ENCODE measurements at regions not wholly inside any gene's neighbourhood (a gene's known extent, or its start where the extent isn't known, plus 50 kb on each side); places are given as distances from the start of the nearest gene placed in this dataset.

DNA sequence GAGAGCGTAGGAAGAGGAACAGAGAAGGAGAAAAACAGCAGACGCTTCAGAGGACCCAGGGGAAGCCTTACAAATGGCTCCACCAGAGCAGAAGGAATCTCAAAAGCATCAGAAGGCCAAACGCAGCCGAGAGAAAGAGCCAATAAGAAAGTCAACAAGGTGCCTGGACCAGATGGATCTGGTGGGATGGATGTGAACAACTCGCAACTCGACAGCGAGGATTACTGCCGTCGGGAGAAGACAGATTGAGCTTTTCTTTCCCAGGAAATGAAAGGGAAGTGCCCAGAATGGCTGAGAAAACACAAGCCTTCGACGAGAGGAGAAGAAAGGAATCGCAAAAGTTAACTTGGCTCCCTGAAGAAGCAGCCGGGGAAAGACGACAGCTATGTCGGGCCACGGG is 132.8 kb upstream of the MGMT start:
- Histone ChIP-seq H3K27me3 (no peaks in the 10 kb centered on the region), H3K4me3 (no peak overlapping the region), H3K9me3 (no peaks in the 10 kb centered on the region), H3K27ac (no peak overlapping the region), H3K36me3 (no peaks in the 10 kb centered on the region), H3K4me1 (no peaks in the 10 kb centered on the region)
- intact Hi-C loops (cut with DNase I), result no loop called here
- no peak for DNase-seq (ENCODE audit: extremely low spot score in 2 of 2)
- TF ChIP-seq POLR2A (IDR thresholded peaks at IDR 0.05), result no peak
- TF ChIP-seq, protein P1, sequence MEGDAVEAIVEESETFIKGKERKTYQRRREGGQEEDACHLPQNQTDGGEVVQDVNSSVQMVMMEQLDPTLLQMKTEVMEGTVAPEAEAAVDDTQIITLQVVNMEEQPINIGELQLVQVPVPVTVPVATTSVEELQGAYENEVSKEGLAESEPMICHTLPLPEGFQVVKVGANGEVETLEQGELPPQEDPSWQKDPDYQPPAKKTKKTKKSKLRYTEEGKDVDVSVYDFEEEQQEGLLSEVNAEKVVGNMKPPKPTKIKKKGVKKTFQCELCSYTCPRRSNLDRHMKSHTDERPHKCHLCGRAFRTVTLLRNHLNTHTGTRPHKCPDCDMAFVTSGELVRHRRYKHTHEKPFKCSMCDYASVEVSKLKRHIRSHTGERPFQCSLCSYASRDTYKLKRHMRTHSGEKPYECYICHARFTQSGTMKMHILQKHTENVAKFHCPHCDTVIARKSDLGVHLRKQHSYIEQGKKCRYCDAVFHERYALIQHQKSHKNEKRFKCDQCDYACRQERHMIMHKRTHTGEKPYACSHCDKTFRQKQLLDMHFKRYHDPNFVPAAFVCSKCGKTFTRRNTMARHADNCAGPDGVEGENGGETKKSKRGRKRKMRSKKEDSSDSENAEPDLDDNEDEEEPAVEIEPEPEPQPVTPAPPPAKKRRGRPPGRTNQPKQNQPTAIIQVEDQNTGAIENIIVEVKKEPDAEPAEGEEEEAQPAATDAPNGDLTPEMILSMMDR (IDR thresholded peaks at IDR 0.05), result no peak
- TF ChIP-seq POLR2AphosphoS5 (IDR thresholded peaks at IDR 0.05; ENCODE audit: insufficient read depth in 1 of 2, low read depth in 1 of 2), result no peak

DNA sequence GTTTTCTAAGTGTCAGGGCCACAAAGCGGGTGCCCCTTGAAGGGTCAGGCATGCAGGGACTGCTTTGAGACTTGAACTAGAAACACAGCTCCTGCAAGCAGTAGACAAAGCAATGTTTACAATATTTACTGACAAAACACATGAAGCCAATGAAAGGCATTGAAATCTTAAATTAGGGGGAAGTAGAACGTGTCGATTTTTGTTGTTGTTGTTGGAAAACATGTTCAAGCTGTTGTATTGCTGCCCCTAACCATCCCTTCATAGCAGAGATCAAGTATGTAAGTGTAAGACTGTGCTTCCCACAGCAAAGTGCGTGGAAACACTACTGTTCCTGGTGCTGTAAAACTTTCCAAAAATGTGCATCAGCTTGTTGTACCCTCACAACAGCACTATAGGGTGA is 131.6 kb upstream of the MGMT start:
- DNase-seq (ENCODE audit: extremely low spot score in 2 of 2), result no peak
- Histone ChIP-seq H3K9me3 (no peaks in the 10 kb centered on the region), H3K36me3 (no peaks in the 10 kb centered on the region), H3K4me1 (no peaks in the 10 kb centered on the region), H3K27ac (no peak overlapping the region), H3K4me3 (no peak overlapping the region), H3K27me3 (no peaks in the 10 kb centered on the region)
- TF ChIP-seq POLR2A (IDR thresholded peaks at IDR 0.05) (no peak), POLR2AphosphoS5 (IDR thresholded peaks at IDR 0.05; ENCODE audit: insufficient read depth in 1 of 2, low read depth in 1 of 2) (no peak)
- TF ChIP-seq, protein P1 (IDR thresholded peaks at IDR 0.05), result no peak
- intact Hi-C loops (cut with DNase I), result no loop called here

DNA sequence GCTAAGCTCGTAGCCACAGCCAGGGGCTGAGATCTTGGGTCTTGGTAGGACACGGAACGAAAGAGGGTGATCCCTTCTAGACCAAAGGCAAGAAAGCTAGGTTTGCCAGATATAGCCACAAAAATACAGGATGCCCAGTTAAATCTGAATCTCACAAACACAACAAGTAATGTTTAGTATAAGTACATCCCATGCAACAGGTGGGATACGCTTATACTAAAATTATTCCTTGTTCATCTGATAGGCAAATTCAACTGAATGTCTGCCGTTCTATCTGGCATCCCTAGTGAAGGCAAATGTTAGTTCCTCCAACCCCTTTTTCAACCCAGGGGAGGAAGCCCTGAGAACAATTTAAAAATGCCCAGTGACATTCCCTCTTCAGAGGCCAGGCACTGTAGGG is 131.1 kb upstream of the MGMT start:
- Histone ChIP-seq H3K27ac (no peak overlapping the region), H3K36me3 (no peaks in the 10 kb centered on the region), H3K9me3 (no peaks in the 10 kb centered on the region), H3K4me3 (no peak overlapping the region), H3K4me1 (no peaks in the 10 kb centered on the region), H3K27me3 (no peaks in the 10 kb centered on the region)
- intact Hi-C loops (cut with DNase I), result no loop called here
- no peak for DNase-seq (ENCODE audit: extremely low spot score in 2 of 2)
- TF ChIP-seq, protein P1 (IDR thresholded peaks at IDR 0.05), result no peak
- TF ChIP-seq POLR2AphosphoS5 (IDR thresholded peaks at IDR 0.05; ENCODE audit: insufficient read depth in 1 of 2, low read depth in 1 of 2) (no peak), POLR2A (IDR thresholded peaks at IDR 0.05) (no peak)

DNA sequence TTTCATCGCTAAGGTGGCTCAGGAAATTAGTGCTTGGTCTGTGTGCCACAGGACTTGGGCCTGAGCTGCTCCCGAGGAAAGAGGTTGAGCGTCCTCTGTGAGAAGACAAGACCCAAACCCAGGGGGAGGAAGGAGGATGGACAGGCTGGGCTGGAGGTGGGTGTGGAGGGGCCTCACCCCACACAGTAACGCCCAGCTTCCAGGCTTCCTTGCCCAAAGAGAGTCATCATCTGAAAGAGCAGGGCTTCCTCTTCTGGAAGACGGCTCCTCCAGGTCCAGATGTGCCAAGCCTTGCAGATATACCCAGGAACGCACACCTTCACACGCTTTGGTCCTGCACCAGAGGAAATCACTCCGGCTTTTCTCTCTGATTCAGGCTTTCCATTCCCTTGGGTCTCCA is 127.8 kb upstream of the MGMT start:
- intact Hi-C loops (cut with DNase I), result no loop called here

DNA sequence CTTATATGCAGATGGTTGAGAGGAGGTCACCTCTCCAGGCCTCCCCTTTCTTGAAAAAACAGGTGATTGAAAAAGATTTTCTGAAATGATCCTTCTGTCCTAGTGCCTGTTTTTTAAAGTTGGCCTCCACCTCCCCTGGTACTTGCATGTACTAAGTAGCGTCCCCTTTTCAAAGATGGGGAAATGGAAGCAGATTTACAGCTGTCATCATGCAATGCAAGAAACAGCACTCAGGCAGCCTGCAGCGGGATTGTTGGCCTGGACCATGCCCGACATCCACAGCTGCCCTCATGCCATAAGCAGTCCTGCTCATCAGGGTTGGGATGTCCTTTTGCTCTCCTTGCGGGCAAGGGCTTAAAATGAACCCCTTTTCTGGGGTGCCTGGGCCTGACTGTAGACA is 127.2 kb upstream of the MGMT start:
- H3K36me3 ChIP-seq, result no peaks in the 10 kb centered on the region
- H3K9me3 ChIP-seq, result no peaks in the 10 kb centered on the region
- intact Hi-C loops (cut with DNase I), result no loop called here
- TF ChIP-seq POLR2A (IDR thresholded peaks at IDR 0.05) (no peak), POLR2AphosphoS5 (IDR thresholded peaks at IDR 0.05; ENCODE audit: insufficient read depth in 1 of 2, low read depth in 1 of 2) (no peak)
- TF ChIP-seq, protein P1 (IDR thresholded peaks at IDR 0.05), result no peak
- H3K4me3 ChIP-seq, result no peak overlapping the region
- no peaks in the 10 kb centered on the region for H3K27me3 ChIP-seq
- H3K27ac ChIP-seq, result no peak overlapping the region
- H3K4me1 ChIP-seq, result no peaks in the 10 kb centered on the region
- DNase-seq (ENCODE audit: extremely low spot score in 2 of 2), result no peak

More for the DNA sequence above, 127.8 kb upstream of the MGMT start:
- TF ChIP-seq POLR2AphosphoS5 (IDR thresholded peaks at IDR 0.05; ENCODE audit: insufficient read depth in 1 of 2, low read depth in 1 of 2) (no peak), POLR2A (IDR thresholded peaks at IDR 0.05) (no peak)
- TF ChIP-seq, protein P1 (IDR thresholded peaks at IDR 0.05), result no peak
- no peak for DNase-seq (ENCODE audit: extremely low spot score in 2 of 2)
- Histone ChIP-seq H3K36me3 (no peaks in the 10 kb centered on the region), H3K27ac (no peak overlapping the region), H3K4me3 (no peak overlapping the region), H3K9me3 (no peaks in the 10 kb centered on the region), H3K4me1 (no peaks in the 10 kb centered on the region), H3K27me3 (no peaks in the 10 kb centered on the region)
